Right atrium auricular region (tissue), 2 donors: ENCODE measurements at regions not wholly inside any gene's neighbourhood (a gene's known extent, or its start where the extent isn't known, plus 50 kb on each side); places are given as distances from the start of the nearest gene placed in this dataset.
A peak's percentile ranks its signal among the peaks of the same experiment; 100 is the strongest.

ENCODE experiments used
- DNase-seq: peaks from one replicate; pipeline ENCODE4 v3.0.0-alpha.2; 2019; ENCODE audit warnings: low spot score
- H3K27ac ChIP-seq, 2 donors: fragments of 200-600 bp; sonication (generic); 1 replicate in 1 of 2; 2 replicates in 1 of 2; pipeline ENCODE4 v1.5.1; 2016 to 2019
- H3K27me3 ChIP-seq, 2 donors: fragments of 200-600 bp; sonication (generic); one replicate each; pipeline versions ENCODE4 v1.5.1 to v1.6.0; 2017 to 2019
- H3K36me3 ChIP-seq: fragments of 200-600 bp; sonication (generic); one replicate; pipeline ENCODE4 v1.5.1; 2016
- H3K4me1 ChIP-seq, 2 donors: fragments of 200-600 bp; sonication (generic); one replicate each; pipeline versions ENCODE4 v1.5.1 to v1.6.0; 2017 to 2019
- H3K4me3 ChIP-seq, 2 donors: fragments of 200-600 bp; sonication (generic); 1 replicate in 1 of 2; 2 replicates in 1 of 2; pipeline ENCODE4 v1.5.1; 2017 to 2019; ENCODE audit warnings: mild to moderate bottlenecking in 1 of 2, moderate library complexity in 1 of 2
- H3K9me3 ChIP-seq, 2 donors: fragments of 200-600 bp; sonication (generic); one replicate each; pipeline ENCODE4 v1.5.1; 2019
- CTCF ChIP-seq, 2 donors: fragments of 200-600 bp; sonication (generic); IDR thresholded peaks; one replicate each; pipeline ENCODE4 v1.5.1; 2019; ENCODE audit warnings: antibody characterized with exemption in 2 of 2

- no peak for DNase-seq
- TF ChIP-seq CTCF (IDR thresholded peaks at IDR 0.05): no peak
- Histone ChIP-seq H3K27me3 (no peaks in the 10 kb centered on the region), H3K4me1 (no peaks in the 10 kb centered on the region), H3K27ac (no peak overlapping the region), H3K9me3 (no peaks in the 10 kb centered on the region), H3K36me3 (no peaks in the 10 kb centered on the region), H3K4me3 (no peak overlapping the region)
Measured at GRCh38 chr10:131571346-131571745, 259.8 kb upstream of the TCERG1L start.

- no peak for TF ChIP-seq CTCF (IDR thresholded peaks at IDR 0.05)
- no peaks in the 10 kb centered on the region for H3K27me3 ChIP-seq
Measured at GRCh38 chr10:131571865-131572264, 260.3 kb upstream of the TCERG1L start.

GRCh38 chr10:131573256-131573655, 261.7 kb upstream of the TCERG1L start:
- Histone ChIP-seq H3K9me3 (no peaks in the 10 kb centered on the region), H3K4me3 (no peak overlapping the region), H3K4me1 (no peaks in the 10 kb centered on the region), H3K27ac (no peak overlapping the region), H3K27me3 (no peaks in the 10 kb centered on the region), H3K36me3 (no peaks in the 10 kb centered on the region)
- peak; percentile 50 for DNase-seq
- no peak for TF ChIP-seq CTCF (IDR thresholded peaks at IDR 0.05)

More at GRCh38 chr10:131571865-131572264, 260.3 kb upstream of the TCERG1L start:
- DNase-seq: peak; percentile 42
- no peaks in the 10 kb centered on the region for H3K36me3 ChIP-seq
- no peaks in the 10 kb centered on the region for H3K9me3 ChIP-seq
- H3K4me1 ChIP-seq: no peaks in the 10 kb centered on the region
- no peak overlapping the region for H3K27ac ChIP-seq
- no peak overlapping the region for H3K4me3 ChIP-seq

- Histone ChIP-seq H3K4me3 (no peak overlapping the region), H3K27me3 (no peaks in the 10 kb centered on the region), H3K9me3 (no peaks in the 10 kb centered on the region), H3K27ac (no peak overlapping the region), H3K36me3 (no peaks in the 10 kb centered on the region), H3K4me1 (no peaks in the 10 kb centered on the region)
- no peak for TF ChIP-seq CTCF (IDR thresholded peaks at IDR 0.05)
- no peak for DNase-seq
Measured at GRCh38 chr10:131573707-131574106, 262.2 kb upstream of the TCERG1L start.

GRCh38 chr10:131574363-131574706, 262.8 kb upstream of the TCERG1L start:
- Histone ChIP-seq H3K27ac (no peak overlapping the region), H3K4me3 (no peak overlapping the region)
- no peak for TF ChIP-seq CTCF (IDR thresholded peaks at IDR 0.05)

GRCh38 chr10:131574707-131575430, 263.3 kb upstream of the TCERG1L start:
- peak; percentile 42 for DNase-seq
- no peak overlapping the region for H3K27ac ChIP-seq

More at GRCh38 chr10:131574363-131574706, 262.8 kb upstream of the TCERG1L start:
- no peaks in the 10 kb centered on the region for H3K4me1 ChIP-seq
- peak; percentile 38 for DNase-seq
- H3K27me3 ChIP-seq: no peaks in the 10 kb centered on the region
- H3K9me3 ChIP-seq: no peaks in the 10 kb centered on the region
- H3K36me3 ChIP-seq: no peaks in the 10 kb centered on the region

More at GRCh38 chr10:131574707-131575430, 263.3 kb upstream of the TCERG1L start:
- Histone ChIP-seq H3K4me3 (no peak overlapping the region), H3K4me1 (no peaks in the 10 kb centered on the region), H3K36me3 (no peaks in the 10 kb centered on the region), H3K27me3 (no peaks in the 10 kb centered on the region), H3K9me3 (no peaks in the 10 kb centered on the region)
- TF ChIP-seq CTCF (IDR thresholded peaks at IDR 0.05): no peak
